A549 (cell line): ENCODE measurements at regions not wholly inside any gene's neighbourhood (a gene's known extent, or its start where the extent isn't known, plus 50 kb on each side); places are given as distances from the start of the nearest gene placed in this dataset.
"Not testable (repeated sequence)": the region's sequence is repeated elsewhere in the genome, so short reads cannot be mapped to it uniquely, and the experiment has no call there.

Experiments used
- ATAC-seq, 2 experiments: fragments of 200-7000 bp in 1 of 2; fragments of >200 bp in 1 of 2; cut with Nextera tagmentation in 1 of 2; cut with Tn5 transposase in 1 of 2; 3 replicates each; pipeline versions ENCODE4 v1.8.0 to v1.9.1; 2018 to 2020; ENCODE audit warnings: mild to moderate bottlenecking in 1 of 2, moderate library complexity in 1 of 2
- CTCF ChIA-PET: fragments of 300-600 bp; sonication (Branson Sonifier 250); formaldehyde crosslinking; extraction: SDS; loops from one replicate; lab custom pipeline; 2021; ENCODE audit warnings: antibody characterized with exemption, inconsistent platforms; lab: Yijun Ruan, JAX
- POLR2A ChIA-PET: fragments of 350-600 bp; formaldehyde crosslinking; extraction: SDS; loops from one replicate; lab custom pipeline; 2021; ENCODE audit warnings: antibody characterized with exemption, inconsistent platforms; lab: Yijun Ruan, JAX
- DNase-seq, 2 experiments: peaks; one replicate each; pipeline versions ENCODE4 v3.0.0 to v3.0.0-alpha.2; 2011 to 2016; ENCODE audit warnings: low read depth in 1 of 2, low spot score in 1 of 2
- FAIRE-seq: peaks from 2 replicates; lab custom pipeline; 2011; peaks lifted over from hg19 to GRCh38; lab: Jason Lieb, UNC
- H3K27ac ChIP-seq, 2 experiments: fragments of >200 bp; sonication (Bioruptor Twin); formaldehyde crosslinking; 3 replicates each; pipeline ENCODE4 v1.5.1; 2016 to 2017
- H3K4me1 ChIP-seq: fragments of >200 bp; sonication (Bioruptor Twin); formaldehyde crosslinking; 3 replicates; pipeline ENCODE4 v1.6.1; 2016
- H3K4me2 ChIP-seq: fragments of >200 bp; sonication (Bioruptor Twin); formaldehyde crosslinking; 3 replicates; pipeline ENCODE4 v1.6.1; 2016
- H3K4me3 ChIP-seq: fragments of >200 bp; sonication (Bioruptor Twin); formaldehyde crosslinking; 3 replicates; pipeline ENCODE4 v1.5.1; 2016
- H3K9me3 ChIP-seq: fragments of >200 bp; sonication (Bioruptor Twin); formaldehyde crosslinking; 3 replicates; pipeline ENCODE4 v1.6.1; 2016
- BHLHE40 ChIP-seq: IDR thresholded peaks from 2 replicates; pipeline ENCODE4 v1.6.1; 2012; ENCODE audit warnings: low read depth, low read length, inconsistent platforms
- CBX2 ChIP-seq: fragments of 200-600 bp; sonication (generic); IDR thresholded peaks from 2 replicates; pipeline ENCODE4 v1.6.1; 2016; ENCODE audit warnings: low read depth, mild to moderate bottlenecking, borderline replicate concordance
- CHD2 ChIP-seq: fragments of 150-350 bp; IDR thresholded peaks from 2 replicates; pipeline ENCODE4 v1.6.1; 2014; ENCODE audit warnings: low read length; ENCODE audit not compliant: partially characterized antibody
- EHMT2 ChIP-seq: fragments of 200-600 bp; sonication (generic); IDR thresholded peaks from 2 replicates; pipeline ENCODE4 v1.6.1; 2016; ENCODE audit warnings: antibody characterized with exemption, low read depth, mild to moderate bottlenecking, moderate library complexity
- FOSL2 ChIP-seq, 2 experiments: fragments of 450-650 bp in 1 of 2; fragments of >200 bp in 1 of 2; sonication (Bioruptor Twin) in 1 of 2; formaldehyde crosslinking; IDR thresholded peaks; 2 replicates each; pipeline versions ENCODE4 v1.5.0 to v1.6.1; 2016 to 2020; ENCODE audit warnings: mild to moderate bottlenecking in 1 of 2, moderate library complexity in 1 of 2
- HEYL ChIP-seq: fragments of 250-450 bp; sonication (Bioruptor Pico); IDR thresholded peaks from 2 replicates; pipeline ENCODE4 v1.8.0; 2021; ENCODE audit warnings: mild to moderate bottlenecking, moderate library complexity
- HOXB13 ChIP-seq: fragments of 250-450 bp; sonication (Bioruptor Pico); IDR thresholded peaks from 2 replicates; pipeline ENCODE4 v1.5.0; 2020; ENCODE audit warnings: low read depth, mild to moderate bottlenecking, moderate library complexity
- HOXB5 ChIP-seq: fragments of 250-450 bp; sonication (Bioruptor Pico); IDR thresholded peaks from 2 replicates; pipeline ENCODE4 v1.5.0; 2020; ENCODE audit warnings: mild to moderate bottlenecking, moderate library complexity
- KDM1A ChIP-seq: fragments of 200-600 bp; sonication (generic); IDR thresholded peaks from 2 replicates; pipeline ENCODE4 v1.6.1; 2016; ENCODE audit warnings: low read depth, mild to moderate bottlenecking
- KDM5A ChIP-seq: fragments of 200-600 bp; sonication (generic); IDR thresholded peaks from 2 replicates; pipeline ENCODE4 v1.6.1; 2016; ENCODE audit warnings: antibody characterized with exemption, mild to moderate bottlenecking
- MAFK ChIP-seq: fragments of 450-650 bp; IDR thresholded peaks from 2 replicates; pipeline ENCODE4 v1.6.1; 2014; ENCODE audit not compliant: partially characterized antibody
- MAZ ChIP-seq: fragments of 150-350 bp; IDR thresholded peaks from 2 replicates; pipeline ENCODE4 v1.6.1; 2014; ENCODE audit warnings: antibody characterized with exemption, low read depth, low read length, borderline replicate concordance
- NR3C1 ChIP-seq: fragments of >200 bp; sonication (Bioruptor Twin); formaldehyde crosslinking; IDR thresholded peaks from 3 replicates; pipeline ENCODE4 v1.6.1; 2017
- PHF8 ChIP-seq: fragments of 200-600 bp; sonication (generic); IDR thresholded peaks from 2 replicates; pipeline ENCODE4 v1.6.1; 2016; ENCODE audit warnings: low read depth, mild to moderate bottlenecking, antibody characterized with exemption, moderate library complexity, borderline replicate concordance
- POLR2AphosphoS2 ChIP-seq: conservative IDR thresholded peaks from 2 replicates; pipeline ENCODE4 v1.6.1; 2012; ENCODE audit warnings: low read length, improper control_type of control experiment, inconsistent platforms
- RFX5 ChIP-seq: fragments of 450-650 bp; IDR thresholded peaks from 2 replicates; pipeline ENCODE4 v1.7.1; 2014; ENCODE audit warnings: antibody characterized with exemption, mild to moderate bottlenecking, moderate library complexity
- WGBS: methylation state at CpG from one replicate; pipeline ENCODE4 v1.1.6; 2017; ENCODE audit errors: missing lambda C conversion rate; 5-methylcytosine and 5-hydroxymethylcytosine counted together
- TF ChIP-seq, protein P1 (sequence below): IDR thresholded peaks from 2 replicates; pipeline ENCODE4 v1.6.1; 2012; ENCODE audit warnings: low read depth, borderline replicate concordance
- TF ChIP-seq, protein P2 (sequence below): fragments of >200 bp; sonication (Bioruptor Twin); formaldehyde crosslinking; IDR thresholded peaks from 3 replicates; pipeline ENCODE4 v1.6.1; 2016
- TF ChIP-seq, protein P3 (sequence below): fragments of 150-350 bp; IDR thresholded peaks from 2 replicates; pipeline ENCODE4 v1.6.1; 2014; ENCODE audit warnings: low read depth, mild to moderate bottlenecking, low read length
- TF ChIP-seq, protein P4 (sequence below): fragments of 450-650 bp; IDR thresholded peaks from 2 replicates; pipeline ENCODE4 v1.6.1; 2014; ENCODE audit warnings: antibody characterized with exemption

DNA sequence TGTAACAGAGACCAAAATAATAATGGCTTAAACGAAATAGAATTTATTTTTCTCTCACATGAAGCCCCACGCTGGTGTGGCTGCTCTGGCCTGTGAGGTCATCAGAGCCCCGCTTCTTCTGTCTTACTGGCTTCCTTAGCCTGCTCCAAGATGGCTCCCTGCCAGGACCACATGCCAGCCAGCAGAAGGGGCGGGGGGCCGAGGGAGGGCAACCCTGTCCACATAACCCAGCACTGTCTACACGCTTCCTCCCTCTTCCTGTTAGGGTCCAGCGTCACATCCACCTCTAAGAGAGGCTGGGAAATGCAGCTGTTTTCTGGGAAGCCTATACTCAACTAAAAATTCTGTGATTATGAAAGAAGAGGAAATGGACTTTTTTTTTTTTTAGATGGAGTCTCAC lies 107.9 kb upstream of the DLG1 start:
- DNase-seq (no peak), ATAC-seq (no peak), FAIRE-seq (no peak)
- Histone ChIP-seq H3K9me3 (no peaks in the 10 kb centered on the region), H3K4me2 (no peak overlapping the region), H3K4me3 (no peak overlapping the region), H3K27ac (no peak overlapping the region), H3K4me1 (no peaks in the 10 kb centered on the region)
- POLR2A ChIA-PET = no interaction called here
- TF ChIP-seq, protein P1, sequence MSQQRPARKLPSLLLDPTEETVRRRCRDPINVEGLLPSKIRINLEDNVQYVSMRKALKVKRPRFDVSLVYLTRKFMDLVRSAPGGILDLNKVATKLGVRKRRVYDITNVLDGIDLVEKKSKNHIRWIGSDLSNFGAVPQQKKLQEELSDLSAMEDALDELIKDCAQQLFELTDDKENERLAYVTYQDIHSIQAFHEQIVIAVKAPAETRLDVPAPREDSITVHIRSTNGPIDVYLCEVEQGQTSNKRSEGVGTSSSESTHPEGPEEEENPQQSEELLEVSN = no peak
- TF ChIP-seq CBX2 = no peak
- no peak for TF ChIP-seq HOXB13 (CRISPR knock-in tag)
- TF ChIP-seq PHF8 = no peak
- TF ChIP-seq BHLHE40 = no peak
- TF ChIP-seq, protein P2, sequence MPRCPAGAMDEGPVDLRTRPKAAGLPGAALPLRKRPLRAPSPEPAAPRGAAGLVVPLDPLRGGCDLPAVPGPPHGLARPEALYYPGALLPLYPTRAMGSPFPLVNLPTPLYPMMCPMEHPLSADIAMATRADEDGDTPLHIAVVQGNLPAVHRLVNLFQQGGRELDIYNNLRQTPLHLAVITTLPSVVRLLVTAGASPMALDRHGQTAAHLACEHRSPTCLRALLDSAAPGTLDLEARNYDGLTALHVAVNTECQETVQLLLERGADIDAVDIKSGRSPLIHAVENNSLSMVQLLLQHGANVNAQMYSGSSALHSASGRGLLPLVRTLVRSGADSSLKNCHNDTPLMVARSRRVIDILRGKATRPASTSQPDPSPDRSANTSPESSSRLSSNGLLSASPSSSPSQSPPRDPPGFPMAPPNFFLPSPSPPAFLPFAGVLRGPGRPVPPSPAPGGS = no peak
- no peak for TF ChIP-seq KDM5A
- TF ChIP-seq, protein P3, sequence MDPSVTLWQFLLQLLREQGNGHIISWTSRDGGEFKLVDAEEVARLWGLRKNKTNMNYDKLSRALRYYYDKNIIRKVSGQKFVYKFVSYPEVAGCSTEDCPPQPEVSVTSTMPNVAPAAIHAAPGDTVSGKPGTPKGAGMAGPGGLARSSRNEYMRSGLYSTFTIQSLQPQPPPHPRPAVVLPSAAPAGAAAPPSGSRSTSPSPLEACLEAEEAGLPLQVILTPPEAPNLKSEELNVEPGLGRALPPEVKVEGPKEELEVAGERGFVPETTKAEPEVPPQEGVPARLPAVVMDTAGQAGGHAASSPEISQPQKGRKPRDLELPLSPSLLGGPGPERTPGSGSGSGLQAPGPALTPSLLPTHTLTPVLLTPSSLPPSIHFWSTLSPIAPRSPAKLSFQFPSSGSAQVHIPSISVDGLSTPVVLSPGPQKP = no peak
- TF ChIP-seq FOSL2 (IDR thresholded peaks at IDR 0.05) = no peak
- TF ChIP-seq FOSL2 (CRISPR knock-in tag; IDR thresholded peaks at IDR 0.05) = no peak
- no peak for TF ChIP-seq HEYL (CRISPR knock-in tag)
- no peak for TF ChIP-seq CHD2
- TF ChIP-seq POLR2AphosphoS2 = no peak
- TF ChIP-seq, protein P4, sequence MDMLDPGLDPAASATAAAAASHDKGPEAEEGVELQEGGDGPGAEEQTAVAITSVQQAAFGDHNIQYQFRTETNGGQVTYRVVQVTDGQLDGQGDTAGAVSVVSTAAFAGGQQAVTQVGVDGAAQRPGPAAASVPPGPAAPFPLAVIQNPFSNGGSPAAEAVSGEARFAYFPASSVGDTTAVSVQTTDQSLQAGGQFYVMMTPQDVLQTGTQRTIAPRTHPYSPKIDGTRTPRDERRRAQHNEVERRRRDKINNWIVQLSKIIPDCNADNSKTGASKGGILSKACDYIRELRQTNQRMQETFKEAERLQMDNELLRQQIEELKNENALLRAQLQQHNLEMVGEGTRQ = no peak
- no peak for TF ChIP-seq KDM1A
- no peak for TF ChIP-seq RFX5
- no peak for TF ChIP-seq MAFK
- TF ChIP-seq MAZ = no peak
- no peak for TF ChIP-seq EHMT2
- CTCF ChIA-PET = no interaction called here
- 41% methylated on average over 7 of the region's 7 CpGs for WGBS

DNA sequence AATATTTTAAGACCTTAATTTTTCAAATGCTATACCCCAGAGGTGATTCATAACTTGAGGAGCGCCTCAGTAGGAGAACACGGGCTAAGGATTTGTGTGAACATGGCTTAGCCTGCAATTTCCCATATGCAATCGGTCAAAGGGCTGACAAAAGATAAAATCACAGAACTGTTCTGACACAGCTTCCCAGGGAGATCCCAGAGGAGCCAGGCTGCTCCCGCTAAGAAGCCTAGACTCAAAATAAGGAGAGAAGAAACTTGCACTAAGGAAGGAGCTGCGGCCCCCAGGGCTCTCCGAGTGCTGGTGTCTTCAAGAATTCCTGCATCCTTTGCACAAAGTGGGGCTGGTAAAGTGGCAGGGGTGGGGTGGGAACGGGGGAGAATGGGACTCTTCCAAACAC lies 106.3 kb upstream of the DLG1 start:
- 74% methylated on average over 7 of the region's 7 CpGs for WGBS
- H3K4me3 ChIP-seq = no peak overlapping the region
- FAIRE-seq = no peak

DNA sequence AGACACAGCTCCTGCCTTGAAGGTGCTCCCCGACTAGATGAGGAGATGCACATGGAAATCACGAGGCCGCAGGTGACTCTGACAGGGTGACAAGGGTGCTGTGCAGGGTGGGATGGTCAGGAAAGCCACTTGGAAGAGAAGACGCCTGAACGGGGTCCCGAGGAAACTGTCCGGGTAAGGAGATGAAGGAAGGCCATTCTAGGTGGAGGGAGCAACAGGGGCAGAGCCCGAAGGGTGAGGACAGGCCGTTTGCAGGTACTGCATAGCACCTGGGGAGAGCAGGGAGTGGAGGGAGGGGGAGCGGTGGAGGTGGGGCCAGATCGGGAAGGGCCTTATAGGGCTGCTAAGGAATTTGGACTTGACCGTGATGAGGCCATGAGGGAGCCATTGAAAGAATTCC lies 105.6 kb upstream of the DLG1 start:
- ChIA-PET POLR2A (no interaction called here), CTCF (interaction anchor here (0.6 kb wide), 1 partner anchor 9 kb away, joined by 3 read pairs; no protein-coding TSS in a partner anchor)
- Histone ChIP-seq H3K4me3 (no peak overlapping the region), H3K9me3 (no peaks in the 10 kb centered on the region), H3K27ac (no peak overlapping the region), H3K4me2 (no peak overlapping the region), H3K4me1 (no peaks in the 10 kb centered on the region)
- DNase-seq = no peak
- FAIRE-seq = no peak
- no peak for TF ChIP-seq NR3C1
- TF ChIP-seq KDM5A = no peak
- no peak for TF ChIP-seq POLR2AphosphoS2
- no peak for TF ChIP-seq HOXB13 (CRISPR knock-in tag)
- TF ChIP-seq HOXB5 (CRISPR knock-in tag) = no peak
- WGBS = 62% methylated on average over 11 of the region's 12 CpGs
- ATAC-seq = no peak

More for the DNA sequence above, 106.3 kb upstream of the DLG1 start:
- no peak for ATAC-seq
- H3K9me3 ChIP-seq = no peaks in the 10 kb centered on the region
- no peak for DNase-seq
- TF ChIP-seq PHF8 = no peak
- no peak for TF ChIP-seq POLR2AphosphoS2
- CTCF ChIA-PET = interaction anchor here (0.6 to 0.7 kb wide), 2 partner anchors 9 to 12 kb away, joined by 3 read pairs; no protein-coding TSS in a partner anchor
- no peak overlapping the region for H3K4me2 ChIP-seq
- POLR2A ChIA-PET = no interaction called here
- H3K4me1 ChIP-seq = no peaks in the 10 kb centered on the region
- H3K27ac ChIP-seq = no peak overlapping the region

DNA sequence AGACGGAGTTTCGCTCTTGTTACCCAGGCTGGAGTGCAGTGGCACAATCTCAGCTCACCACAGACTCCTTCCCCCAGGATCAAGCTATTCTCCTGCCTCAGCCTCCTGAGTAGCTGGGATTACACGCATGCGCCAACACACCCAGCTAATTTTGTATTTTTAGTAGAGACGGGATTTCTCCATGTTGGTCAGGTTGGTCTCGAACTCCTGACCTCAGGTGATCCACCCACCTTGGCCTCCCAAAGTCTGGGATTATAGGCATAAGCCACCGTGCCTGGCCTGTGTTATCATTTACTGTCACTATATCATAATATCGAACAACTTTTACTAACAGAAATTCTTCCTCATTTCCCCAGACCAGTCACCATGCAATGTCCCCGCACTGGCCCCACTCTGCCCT lies 104.0 kb upstream of the DLG1 start:
- DNase-seq, H3K4me3 ChIP-seq, H3K27ac ChIP-seq, ATAC-seq, H3K4me1 ChIP-seq, H3K9me3 ChIP-seq, POLR2A ChIA-PET, H3K4me2 ChIP-seq, CTCF ChIA-PET, FAIRE-seq: not testable (repeated sequence)
- WGBS = 87% methylated on average over 9 of the region's 9 CpGs
